ENCODE measurements at regions not wholly inside any gene's neighbourhood (a gene's known extent, or its start where the extent isn't known, plus 50 kb on each side); places are given as distances from the start of the nearest gene placed in this dataset.

- TF ChIP-seq, protein P1, sequence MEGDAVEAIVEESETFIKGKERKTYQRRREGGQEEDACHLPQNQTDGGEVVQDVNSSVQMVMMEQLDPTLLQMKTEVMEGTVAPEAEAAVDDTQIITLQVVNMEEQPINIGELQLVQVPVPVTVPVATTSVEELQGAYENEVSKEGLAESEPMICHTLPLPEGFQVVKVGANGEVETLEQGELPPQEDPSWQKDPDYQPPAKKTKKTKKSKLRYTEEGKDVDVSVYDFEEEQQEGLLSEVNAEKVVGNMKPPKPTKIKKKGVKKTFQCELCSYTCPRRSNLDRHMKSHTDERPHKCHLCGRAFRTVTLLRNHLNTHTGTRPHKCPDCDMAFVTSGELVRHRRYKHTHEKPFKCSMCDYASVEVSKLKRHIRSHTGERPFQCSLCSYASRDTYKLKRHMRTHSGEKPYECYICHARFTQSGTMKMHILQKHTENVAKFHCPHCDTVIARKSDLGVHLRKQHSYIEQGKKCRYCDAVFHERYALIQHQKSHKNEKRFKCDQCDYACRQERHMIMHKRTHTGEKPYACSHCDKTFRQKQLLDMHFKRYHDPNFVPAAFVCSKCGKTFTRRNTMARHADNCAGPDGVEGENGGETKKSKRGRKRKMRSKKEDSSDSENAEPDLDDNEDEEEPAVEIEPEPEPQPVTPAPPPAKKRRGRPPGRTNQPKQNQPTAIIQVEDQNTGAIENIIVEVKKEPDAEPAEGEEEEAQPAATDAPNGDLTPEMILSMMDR (conservative IDR thresholded peaks at IDR 0.05; ENCODE audit: low read length) = no peak
- TF ChIP-seq EZH2phosphoT487 (IDR thresholded peaks at IDR 0.05; ENCODE audit: borderline replicate concordance) = no peak
Measured at GRCh38 chr6:165752451-165752850, 89.4 kb upstream of the PDE10A start.
